Neuronal stem cell (in vitro differentiated cells): ENCODE measurements at regions not wholly inside any gene's neighbourhood (a gene's known extent, or its start where the extent isn't known, plus 50 kb on each side); places are given as distances from the start of the nearest gene placed in this dataset.

Experiments
- DNase-seq: peaks from one replicate; pipeline ENCODE4 v3.0.0-alpha.2; 2013; ENCODE audit warnings: low spot score
- H2AFZ ChIP-seq: one replicate; pipeline ENCODE4 v1.6.1; 2013; ENCODE audit warnings: mild to moderate bottlenecking, low read length, inconsistent platforms
- H2AK5ac ChIP-seq: 2 replicates; pipeline ENCODE4 v1.6.1; 2013; ENCODE audit warnings: low read depth, mild to moderate bottlenecking, inconsistent platforms, low read length, moderate library complexity, mixed read lengths
- H2BK120ac ChIP-seq: 2 replicates; pipeline ENCODE4 v1.6.1; 2013; ENCODE audit warnings: low read depth, mild to moderate bottlenecking, inconsistent platforms, low read length, moderate library complexity, mixed read lengths
- H2BK12ac ChIP-seq: one replicate; pipeline ENCODE4 v1.6.1; 2013; ENCODE audit warnings: low read length, inconsistent platforms
- H2BK15ac ChIP-seq: 2 replicates; pipeline ENCODE4 v1.6.1; 2013; ENCODE audit warnings: mild to moderate bottlenecking, low read length, inconsistent platforms, mixed read lengths
- H2BK5ac ChIP-seq: one replicate; pipeline ENCODE4 v1.6.1; 2013; ENCODE audit warnings: inconsistent platforms, mild to moderate bottlenecking, low read length, moderate library complexity
- H3K14ac ChIP-seq: one replicate; pipeline ENCODE4 v1.6.1; 2013; ENCODE audit warnings: low read length, inconsistent platforms
- H3K18ac ChIP-seq: 2 replicates; pipeline ENCODE4 v1.6.1; 2013; ENCODE audit warnings: low read length, inconsistent platforms
- H3K23ac ChIP-seq: 2 replicates; pipeline ENCODE4 v1.6.1; 2013; ENCODE audit warnings: low read depth, mild to moderate bottlenecking, mixed read lengths, low read length, inconsistent platforms; ENCODE audit not compliant: poor library complexity
- H3K27ac ChIP-seq: replicated peaks from 3 replicates; pipeline ENCODE4 v1.5.1; 2013; ENCODE audit warnings: low read length, inconsistent platforms
- H3K27me3 ChIP-seq, 3 experiments: 2 replicates each; pipeline ENCODE4 v1.6.1; 2013; ENCODE audit warnings: low read length in 3 of 3, mild to moderate bottlenecking in 2 of 3, inconsistent platforms in 1 of 3, low read depth in 1 of 3, mixed read lengths in 1 of 3, moderate library complexity in 1 of 3; ENCODE audit not compliant: control insufficient read depth in 3 of 3, insufficient read depth in 3 of 3
- H3K36me3 ChIP-seq, 2 donors: replicated peaks in 1 of 2; 2 replicates each; pipeline ENCODE4 v1.6.1; 2013; ENCODE audit warnings: low read length in 2 of 2; ENCODE audit not compliant: control insufficient read depth in 2 of 2, insufficient read depth in 2 of 2
- H3K4ac ChIP-seq: 2 replicates; pipeline ENCODE4 v1.6.1; 2013; ENCODE audit warnings: inconsistent platforms, mild to moderate bottlenecking, low read length, moderate library complexity
- H3K4me1 ChIP-seq, 2 donors: 1 replicate in 1 of 2; 2 replicates in 1 of 2; pipeline ENCODE4 v1.6.1; 2013; ENCODE audit warnings: low read length in 2 of 2, low read depth in 1 of 2; ENCODE audit not compliant: control insufficient read depth in 2 of 2, insufficient read depth in 1 of 2
- H3K4me2 ChIP-seq: one replicate; pipeline ENCODE4 v1.6.1; 2013; ENCODE audit warnings: mild to moderate bottlenecking, low read length, inconsistent platforms; ENCODE audit not compliant: insufficient read depth, poor library complexity, severe bottlenecking
- H3K4me3 ChIP-seq, 2 donors: 2 replicates each; pipeline ENCODE4 v1.5.1; 2013; ENCODE audit warnings: low read length in 2 of 2, mild to moderate bottlenecking in 2 of 2, inconsistent platforms in 1 of 2, moderate library complexity in 1 of 2
- H3K79me1 ChIP-seq: one replicate; pipeline ENCODE4 v1.6.1; 2013; ENCODE audit warnings: low read depth, mild to moderate bottlenecking, inconsistent platforms, low read length, moderate library complexity
- H3K9ac ChIP-seq: one replicate; pipeline ENCODE4 v1.6.1; 2013; ENCODE audit warnings: mild to moderate bottlenecking, low read depth, low read length, inconsistent platforms; ENCODE audit not compliant: poor library complexity
- H3K9me3 ChIP-seq, 2 donors: replicated peaks in 1 of 2; 2 replicates each; pipeline versions ENCODE3 to v1.6.1; 2013; ENCODE audit warnings: low read length in 2 of 2, mild to moderate bottlenecking in 2 of 2, inconsistent platforms in 1 of 2, low read depth in 1 of 2, mixed read lengths in 1 of 2, moderate library complexity in 1 of 2; ENCODE audit not compliant: control insufficient read depth in 2 of 2, insufficient read depth in 1 of 2
- H4K8ac ChIP-seq: one replicate; pipeline ENCODE4 v1.6.1; 2013; ENCODE audit warnings: low read depth, mild to moderate bottlenecking, inconsistent platforms, low read length, moderate library complexity
- H4K91ac ChIP-seq: one replicate; pipeline ENCODE4 v1.6.1; 2013; ENCODE audit warnings: low read length, low read depth, mild to moderate bottlenecking, inconsistent platforms; ENCODE audit not compliant: poor library complexity
- WGBS, 2 donors: extraction: QIAGEN DNeasy Blood & Tissue Kit; methylation state at CpG; one replicate each; pipeline ENCODE4 v1.1.7; 2013; ENCODE audit warnings: missing lambda C conversion rate in 2 of 2, mixed read lengths in 1 of 2; ENCODE audit not compliant: insufficient read length in 2 of 2, insufficient replicate concordance in 1 of 2; ENCODE audit errors: extremely low coverage in 2 of 2; 5-methylcytosine and 5-hydroxymethylcytosine counted together

GRCh38 chr1:38126970-38127369 is 80.4 kb upstream of the POU3F1 start:
- Histone ChIP-seq H3K4ac (no peak overlapping the region), H2AK5ac (no peak overlapping the region), H2BK15ac (no peak overlapping the region), H4K8ac (no peak overlapping the region), H3K23ac (no peak overlapping the region), H2BK120ac (no peak overlapping the region), H3K79me1 (no peaks in the 10 kb centered on the region), H3K14ac (no peak overlapping the region), H3K27me3 (no peaks in the 10 kb centered on the region), H2BK12ac (no peak overlapping the region), H3K9me3 (no peaks in the 10 kb centered on the region), H2AFZ (no peak overlapping the region), H3K4me3 (no peak overlapping the region), H3K9ac (no peak overlapping the region), H3K18ac (no peak overlapping the region), H3K36me3 (peaks cover 0 to 2% of the 10 kb centered on the region in 2 donors), H3K27ac (no peak overlapping the region), H4K91ac (no peak overlapping the region), H3K4me1 (peaks cover 3 to 29% of the 10 kb centered on the region in 2 donors), H2BK5ac (no peak overlapping the region), H3K4me2 (no peak overlapping the region)
- DNase-seq, result no peak
- WGBS, 2 donors, result no CpG with 5 or more reads among the region's 8 CpGs

GRCh38 chr1:38125837-38126520 is 79.4 kb upstream of the POU3F1 start:
- Histone ChIP-seq H3K27ac (no peak overlapping the region), H3K9ac (peak overlapping the region; percentile 67), H3K4me1 (peaks cover 3 to 27% of the 10 kb centered on the region in 2 donors), H3K36me3 (peaks cover 0 to 2% of the 10 kb centered on the region in 2 donors), H3K18ac (peak overlapping the region; percentile 45), H2BK5ac (no peak overlapping the region), H2BK12ac (no peak overlapping the region), H2BK120ac (no peak overlapping the region), H2BK15ac (peak overlapping the region; percentile 22), H3K4ac (no peak overlapping the region), H3K4me2 (no peak overlapping the region), H3K9me3 (no peaks in the 10 kb centered on the region), H3K23ac (peak overlapping the region; percentile 31), H2AK5ac (no peak overlapping the region), H3K14ac (no peak overlapping the region), H2AFZ (no peak overlapping the region), H4K91ac (no peak overlapping the region), H3K79me1 (no peaks in the 10 kb centered on the region), H4K8ac (no peak overlapping the region), H3K27me3 (no peaks in the 10 kb centered on the region), H3K4me3 (no peak overlapping the region)
- WGBS, 2 donors, result no CpG with 5 or more reads among the region's 21 CpGs
- DNase-seq, result no peak

DNA sequence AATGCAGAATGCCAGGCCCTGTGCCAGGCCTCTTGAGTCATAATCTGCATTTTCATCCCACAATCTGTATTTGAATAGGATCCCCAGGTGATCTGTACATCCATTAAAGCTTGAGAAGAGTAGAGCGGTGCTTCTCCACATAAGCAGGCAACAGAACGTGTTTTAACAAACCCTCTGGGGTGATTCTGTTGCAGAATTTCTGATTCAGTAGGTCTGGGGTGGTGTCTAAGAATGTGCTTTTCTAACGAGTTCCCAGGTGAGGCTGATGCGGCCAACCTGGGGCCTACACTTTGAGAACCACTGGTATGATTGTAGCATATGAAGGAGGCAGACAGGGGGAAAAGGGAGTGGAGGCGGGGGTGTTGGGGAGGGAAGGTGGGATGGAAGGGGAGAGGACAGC is 78.4 kb upstream of the POU3F1 start:
- Histone ChIP-seq H3K23ac (no peak overlapping the region), H2BK15ac (no peak overlapping the region), H2AK5ac (no peak overlapping the region), H2BK12ac (no peak overlapping the region), H3K36me3 (peaks cover 0 to 2% of the 10 kb centered on the region in 2 donors), H3K9me3 (no peaks in the 10 kb centered on the region), H3K14ac (no peak overlapping the region), H3K4me1 (peaks cover 3 to 23% of the 10 kb centered on the region in 2 donors), H2AFZ (no peak overlapping the region), H3K79me1 (no peaks in the 10 kb centered on the region), H3K4me2 (no peak overlapping the region), H3K27me3 (no peaks in the 10 kb centered on the region), H4K8ac (no peak overlapping the region), H3K4ac (no peak overlapping the region), H3K9ac (no peak overlapping the region), H3K18ac (no peak overlapping the region), H4K91ac (no peak overlapping the region), H3K27ac (no peak overlapping the region), H3K4me3 (no peak overlapping the region), H2BK120ac (no peak overlapping the region), H2BK5ac (no peak overlapping the region)
- no peak for DNase-seq
- WGBS, 2 donors, result no CpG with 5 or more reads among the region's 5 CpGs

GRCh38 chr1:38123356-38124135 is 77.0 kb upstream of the POU3F1 start:
- no peak overlapping the region for H3K14ac ChIP-seq
- H3K9ac ChIP-seq, result no peak overlapping the region
- H3K36me3 ChIP-seq, result peaks cover 2 to 8% of the 10 kb centered on the region in 2 donors
- H2AFZ ChIP-seq, result no peak overlapping the region
- H2BK120ac ChIP-seq, result peak overlapping the region; percentile 27
- H3K23ac ChIP-seq, result peak overlapping the region; percentile 9
- no peak overlapping the region for H3K27ac ChIP-seq
- H4K8ac ChIP-seq, result no peak overlapping the region
- H3K27me3 ChIP-seq, result no peaks in the 10 kb centered on the region
- no peak for DNase-seq
- H2BK5ac ChIP-seq, result peak overlapping the region; percentile 3
- H3K18ac ChIP-seq, result peak overlapping the region; percentile 69
- H3K9me3 ChIP-seq, result no peaks in the 10 kb centered on the region
- no peaks in the 10 kb centered on the region for H3K79me1 ChIP-seq
- H2BK12ac ChIP-seq, result no peak overlapping the region
- no peak overlapping the region for H4K91ac ChIP-seq
- peaks cover 6 to 14% of the 10 kb centered on the region in 2 donors for H3K4me1 ChIP-seq
- WGBS, 2 donors, result no CpG with 5 or more reads among the region's 19 CpGs
- no peak overlapping the region for H3K4me2 ChIP-seq
- H3K4ac ChIP-seq, result no peak overlapping the region
- no peak overlapping the region for H3K4me3 ChIP-seq
- H2BK15ac ChIP-seq, result peak overlapping the region; percentile 3
- peak overlapping the region; percentile 42 for H2AK5ac ChIP-seq
